ENCODE measurements at regions not wholly inside any gene's neighbourhood (a gene's known extent, or its start where the extent isn't known, plus 50 kb on each side); places are given as distances from the start of the nearest gene placed in this dataset.

GRCh38 chr6:6942831-6943230 lies 164.9 kb upstream of the RREB1 start:
- TF ChIP-seq FOXM1 (IDR thresholded peaks at IDR 0.05; ENCODE audit: borderline replicate concordance) (no peak), SP1 (IDR thresholded peaks at IDR 0.05) (no peak), CTBP1 (IDR thresholded peaks at IDR 0.05; ENCODE audit: borderline replicate concordance) (no peak), BHLHE40 (IDR thresholded peaks at IDR 0.05; ENCODE audit: borderline replicate concordance) (no peak), L3MBTL2 (conservative IDR thresholded peaks at IDR 0.05) (no peak), SUZ12 (IDR thresholded peaks at IDR 0.05) (no peak), HDGF (IDR thresholded peaks at IDR 0.05; ENCODE audit: borderline replicate concordance) (no peak)

Measured in HEK293T (cell line).